ENCODE measurements at regions not wholly inside any gene's neighbourhood (a gene's known extent, or its start where the extent isn't known, plus 50 kb on each side); places are given as distances from the start of the nearest gene placed in this dataset.

- no peaks in the 10 kb centered on the region for H3K36me3 ChIP-seq (ENCODE audit: low read depth)
- intact Hi-C loops (cut with DNase I, micrococcal nuclease) = no loop called here
- H3K9me3 ChIP-seq = no peaks in the 10 kb centered on the region
- no peak for TF ChIP-seq CTCF (IDR thresholded peaks at IDR 0.05)
- H3K4me1 ChIP-seq (ENCODE audit: low read depth) = peaks cover 4% of the 10 kb centered on the region
- no peak for ATAC-seq
- no peak for DNase-seq
- no peak overlapping the region for H3K4me3 ChIP-seq
Observed at GRCh38 chr1:42040159-42040558, 113.1 kb upstream of the GUCA2B start.

GRCh38 chr1:42038261-42038660 lies 114.9 kb upstream of the GUCA2B start:
- H3K4me3 ChIP-seq = no peak overlapping the region
- ATAC-seq (no peak), DNase-seq (no peak)
- H3K9me3 ChIP-seq = no peaks in the 10 kb centered on the region
- intact Hi-C loops (cut with DNase I, micrococcal nuclease) = no loop called here
- H3K4me1 ChIP-seq (ENCODE audit: low read depth) = peaks cover 6% of the 10 kb centered on the region
- no peaks in the 10 kb centered on the region for H3K36me3 ChIP-seq (ENCODE audit: low read depth)
- no peak for TF ChIP-seq CTCF (IDR thresholded peaks at IDR 0.05)

- no peak for TF ChIP-seq CTCF (IDR thresholded peaks at IDR 0.05)
- no peak for DNase-seq
- no peaks in the 10 kb centered on the region for H3K36me3 ChIP-seq (ENCODE audit: low read depth)
- H3K4me3 ChIP-seq = no peak overlapping the region
- peaks cover 3% of the 10 kb centered on the region for H3K4me1 ChIP-seq (ENCODE audit: low read depth)
- no peaks in the 10 kb centered on the region for H3K9me3 ChIP-seq
- intact Hi-C loops (cut with DNase I, micrococcal nuclease) = no loop called here
- no peak for ATAC-seq
Observed at GRCh38 chr1:42037586-42037985, 115.6 kb upstream of the GUCA2B start.

- no peak for DNase-seq
- TF ChIP-seq CTCF (IDR thresholded peaks at IDR 0.05) = no peak
- Histone ChIP-seq H3K36me3 (ENCODE audit: low read depth) (no peaks in the 10 kb centered on the region), H3K4me1 (ENCODE audit: low read depth) (peaks cover 3% of the 10 kb centered on the region), H3K9me3 (no peaks in the 10 kb centered on the region), H3K4me3 (no peak overlapping the region)
- intact Hi-C loops (cut with DNase I, micrococcal nuclease) = no loop called here
- no peak for ATAC-seq
Observed at GRCh38 chr1:42037161-42037560, 116.0 kb upstream of the GUCA2B start.

GRCh38 chr1:42035830-42036604 lies 117.2 kb upstream of the GUCA2B start:
- H3K36me3 ChIP-seq (ENCODE audit: low read depth) = no peaks in the 10 kb centered on the region
- intact Hi-C loops (cut with DNase I, micrococcal nuclease) = no loop called here
- peak; percentile 98 to 99 (median 99) for DNase-seq
- TF ChIP-seq CTCF (IDR thresholded peaks at IDR 0.05) = no peak
- no peaks in the 10 kb centered on the region for H3K9me3 ChIP-seq
- peak overlapping the region; percentile 45 for H3K4me3 ChIP-seq
- ATAC-seq = peak; percentile 98
- H3K4me1 ChIP-seq (ENCODE audit: low read depth) = peaks cover 3% of the 10 kb centered on the region

Data from mucosa of descending colon (tissue), 3 donors.